ENCODE measurements at regions not wholly inside any gene's neighbourhood (a gene's known extent, or its start where the extent isn't known, plus 50 kb on each side); places are given as distances from the start of the nearest gene placed in this dataset.
A peak's percentile ranks its signal among the peaks of the same experiment; 100 is the strongest.
"Not testable (repeated sequence)": the region's sequence is repeated elsewhere in the genome, so short reads cannot be mapped to it uniquely, and the experiment has no call there.

DNA sequence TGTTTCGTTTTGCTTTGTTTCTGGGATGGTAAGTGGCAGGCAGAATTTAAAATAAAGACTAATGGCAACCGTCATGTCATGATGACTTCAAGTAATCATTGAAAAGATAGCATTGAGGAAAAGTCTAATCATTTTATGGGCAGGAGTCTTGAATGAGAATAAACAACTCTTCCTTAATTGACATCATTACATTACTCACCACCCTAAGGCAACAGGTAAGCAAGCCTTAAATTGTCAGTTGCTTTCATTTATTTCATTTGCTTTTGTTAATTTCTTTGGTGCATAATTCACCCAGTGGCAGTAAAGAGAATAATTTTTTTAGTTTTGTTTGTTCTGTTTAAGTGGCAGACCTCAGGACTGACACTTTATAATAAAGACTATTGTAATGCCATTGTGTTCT is 669.0 kb downstream of the RWDD3 start:
- peak; percentile 18 for DNase-seq (ENCODE audit: low read depth)

DNA sequence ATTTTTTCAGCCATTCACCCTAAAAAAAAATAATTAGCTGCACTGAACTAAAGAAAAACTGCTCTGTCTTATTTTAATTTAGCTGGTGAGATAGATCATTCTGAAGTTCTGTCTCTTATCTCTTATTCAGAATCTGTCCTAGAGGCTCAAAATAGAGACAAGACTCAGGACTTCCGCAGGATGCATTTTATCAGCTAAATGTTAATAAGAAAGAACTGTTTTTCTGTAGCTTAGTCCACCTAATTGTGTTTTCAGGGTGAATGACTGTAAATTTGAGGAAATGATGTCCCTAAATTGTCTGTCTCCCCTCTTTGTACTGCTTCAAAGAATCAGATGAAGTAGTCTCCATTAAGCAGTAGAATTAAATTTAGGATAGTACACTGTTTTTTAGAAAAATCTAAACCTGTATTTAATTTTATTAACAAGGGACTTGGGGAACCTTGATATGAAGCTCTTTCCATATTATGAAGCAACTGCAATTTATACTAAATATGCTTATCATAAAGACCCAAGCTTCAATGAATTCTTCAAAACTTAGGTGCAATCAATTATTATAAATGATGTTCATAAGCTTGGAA is 671.9 kb downstream of the RWDD3 start:
- DNase-seq (ENCODE audit: low read depth) = no peak

DNA sequence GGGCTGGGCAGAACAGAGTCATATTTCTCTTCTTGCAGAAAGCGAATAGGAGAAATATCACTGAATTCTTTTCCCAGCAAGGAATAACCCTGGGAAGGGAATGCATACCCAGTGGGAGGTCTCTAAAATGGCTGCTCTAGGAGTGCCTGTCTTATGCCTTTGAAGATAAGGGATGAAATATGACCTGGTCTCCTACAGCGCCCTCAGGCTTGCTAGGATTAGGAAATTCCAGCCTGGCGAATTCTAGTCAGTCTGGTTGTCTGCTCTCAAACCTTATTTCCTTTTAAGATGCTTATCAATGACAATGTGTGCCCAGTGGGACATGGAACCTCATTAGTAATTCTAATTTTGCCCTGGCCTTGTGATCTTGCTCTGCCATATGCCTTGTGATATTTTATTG is 677.7 kb downstream of the RWDD3 start:
- DNase-seq (ENCODE audit: low read depth) = not testable (repeated sequence)

DNA sequence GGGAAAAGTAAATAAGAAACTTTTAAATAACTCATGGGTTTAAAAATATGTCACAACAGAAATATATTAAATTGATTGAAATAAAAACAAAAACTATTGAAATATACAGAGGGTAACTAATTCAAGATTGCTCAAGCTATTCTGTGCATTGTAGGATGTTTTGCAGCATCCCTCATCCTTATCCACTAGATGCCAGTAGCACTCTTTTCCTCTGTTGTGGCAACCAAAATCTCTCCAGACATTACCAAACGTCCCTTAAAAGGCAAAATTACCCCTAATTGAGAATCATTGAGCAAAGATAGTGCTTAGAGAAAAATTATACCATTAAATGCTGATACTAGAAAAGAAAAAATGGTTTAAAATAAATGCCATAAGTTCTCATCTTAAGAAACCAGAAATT is 682.6 kb downstream of the RWDD3 start:
- peak; percentile 14 for DNase-seq (ENCODE audit: low read depth)

DNA sequence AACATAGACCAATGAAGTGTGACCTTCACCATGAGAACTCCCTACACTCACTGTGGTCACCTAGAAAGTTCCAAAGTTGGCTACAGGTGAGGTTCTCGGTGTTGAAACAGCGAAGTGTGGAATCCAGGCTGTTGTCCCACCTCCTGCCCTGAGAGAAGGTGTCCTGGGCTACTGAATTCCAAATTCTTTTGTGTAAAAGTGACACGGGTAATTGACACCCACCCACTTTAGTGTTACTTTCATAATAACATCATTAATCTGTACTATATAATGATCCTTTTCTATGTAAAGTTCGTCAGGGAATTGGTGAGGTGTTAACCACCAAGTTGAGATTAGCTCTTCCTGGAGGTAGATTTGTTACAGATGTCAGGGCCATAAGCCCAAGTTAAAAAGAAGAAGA is 690.7 kb downstream of the RWDD3 start:
- no peak for DNase-seq (ENCODE audit: low read depth)

DNA sequence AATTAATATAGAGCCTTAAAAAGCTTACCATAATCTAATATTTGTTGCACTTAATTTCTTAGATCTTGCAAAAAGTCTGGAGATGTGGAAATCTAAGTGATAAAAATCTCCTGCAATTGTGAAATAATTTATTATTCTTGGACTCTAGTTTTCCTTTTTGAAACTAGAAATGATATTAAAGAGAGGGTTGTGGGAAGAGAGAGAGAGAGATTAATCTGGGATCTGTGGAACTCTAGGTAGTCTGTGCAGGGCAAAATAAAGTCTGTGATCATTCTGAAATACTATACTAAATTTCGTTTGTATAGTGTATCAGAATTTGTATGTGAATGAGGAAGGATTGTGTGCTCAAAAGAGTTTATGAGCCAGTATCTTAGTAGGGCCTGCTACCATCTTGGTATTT is 692.3 kb downstream of the RWDD3 start:
- DNase-seq (ENCODE audit: low read depth) = no peak

DNA sequence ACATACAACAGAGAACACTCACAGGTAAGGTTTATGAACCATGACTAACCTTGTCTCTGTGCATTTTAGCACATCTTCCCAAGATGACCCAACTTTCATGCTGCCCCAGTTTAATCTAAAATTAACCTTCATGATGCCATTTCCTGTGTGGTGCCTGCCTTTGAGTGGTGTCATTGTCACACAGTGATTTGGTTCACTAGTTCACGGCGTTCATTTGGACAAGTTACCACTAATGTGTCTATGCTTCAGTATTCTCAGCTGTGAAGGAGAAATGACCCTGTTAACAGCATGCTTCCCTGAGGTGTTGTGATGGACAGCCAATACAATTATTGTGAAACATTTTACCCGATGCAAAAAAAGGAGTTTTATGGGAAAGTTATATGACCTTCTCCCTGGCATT is 693.1 kb downstream of the RWDD3 start:
- DNase-seq (ENCODE audit: low read depth) = no peak

DNA sequence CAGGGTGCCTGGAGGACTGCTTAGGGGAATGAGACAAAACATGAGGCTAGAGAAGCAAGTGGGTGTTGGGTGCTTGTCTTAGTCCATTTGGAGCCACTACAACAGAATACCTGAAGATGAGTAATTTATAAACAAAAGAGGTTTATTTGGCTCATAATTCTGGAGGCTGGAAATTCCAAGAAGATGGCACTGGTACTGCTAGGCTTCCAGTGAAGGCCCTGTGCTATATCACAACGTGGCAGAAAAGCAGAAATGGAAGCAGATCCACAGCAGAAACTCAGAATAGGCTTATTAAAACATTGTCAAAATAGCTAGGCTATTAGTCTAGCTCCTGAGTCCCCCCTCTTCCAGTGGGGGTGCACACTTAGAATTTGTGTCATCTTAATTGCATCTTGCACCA is 701.7 kb downstream of the RWDD3 start:
- DNase-seq (ENCODE audit: low read depth) = no peak

DNA sequence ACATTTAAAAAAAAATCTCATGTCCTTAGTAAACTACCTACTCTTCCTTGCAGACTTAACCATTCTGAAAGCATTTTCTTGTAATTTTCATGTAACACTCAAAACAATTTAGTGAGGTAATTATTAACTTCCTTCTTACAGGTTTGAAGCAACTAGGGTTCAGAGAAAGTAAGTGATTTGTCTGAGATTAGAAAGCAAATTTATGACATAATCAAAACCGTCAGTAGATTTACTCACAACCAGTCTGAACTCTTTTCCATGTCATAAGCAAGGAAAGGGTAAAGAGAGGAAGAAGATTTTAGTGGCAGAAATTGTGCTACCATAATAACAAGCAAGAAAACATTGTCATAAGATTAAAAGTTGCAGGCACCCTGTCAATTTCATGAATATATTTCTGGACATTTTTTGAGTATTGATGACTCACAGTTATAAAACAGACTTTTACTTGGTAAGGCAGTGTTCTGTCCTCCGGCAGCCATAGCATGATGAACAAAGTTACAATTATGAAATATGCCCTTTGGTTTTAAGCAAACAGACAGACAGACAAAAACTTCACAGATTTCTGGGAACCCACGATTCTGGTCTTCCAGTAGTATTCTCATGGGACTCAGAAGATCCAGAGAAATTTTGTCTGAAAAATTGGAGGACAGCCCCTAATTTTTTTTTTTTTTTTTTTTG is 707.2 kb downstream of the RWDD3 start:
- DNase-seq (ENCODE audit: low read depth) = no peak

DNA sequence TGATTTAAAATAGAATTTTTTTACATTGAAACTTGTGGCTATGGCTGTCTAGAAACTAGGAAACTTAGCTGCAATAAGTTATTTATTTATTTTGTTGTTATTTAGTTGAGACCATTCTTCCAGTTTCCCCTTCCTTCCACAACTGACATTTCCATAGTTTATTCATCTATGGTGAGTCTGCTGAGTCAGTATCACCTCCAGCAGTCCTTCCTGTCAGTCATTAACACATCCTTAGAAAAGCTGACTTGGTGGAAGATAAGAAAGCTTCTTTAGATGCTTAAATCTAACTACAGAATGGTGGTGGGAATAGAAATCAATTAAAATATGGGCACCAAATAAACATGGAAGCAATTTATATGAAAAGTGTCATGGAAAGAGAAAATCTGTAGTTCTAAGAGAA is 714.0 kb downstream of the RWDD3 start:
- no peak for DNase-seq (ENCODE audit: low read depth)

DNA sequence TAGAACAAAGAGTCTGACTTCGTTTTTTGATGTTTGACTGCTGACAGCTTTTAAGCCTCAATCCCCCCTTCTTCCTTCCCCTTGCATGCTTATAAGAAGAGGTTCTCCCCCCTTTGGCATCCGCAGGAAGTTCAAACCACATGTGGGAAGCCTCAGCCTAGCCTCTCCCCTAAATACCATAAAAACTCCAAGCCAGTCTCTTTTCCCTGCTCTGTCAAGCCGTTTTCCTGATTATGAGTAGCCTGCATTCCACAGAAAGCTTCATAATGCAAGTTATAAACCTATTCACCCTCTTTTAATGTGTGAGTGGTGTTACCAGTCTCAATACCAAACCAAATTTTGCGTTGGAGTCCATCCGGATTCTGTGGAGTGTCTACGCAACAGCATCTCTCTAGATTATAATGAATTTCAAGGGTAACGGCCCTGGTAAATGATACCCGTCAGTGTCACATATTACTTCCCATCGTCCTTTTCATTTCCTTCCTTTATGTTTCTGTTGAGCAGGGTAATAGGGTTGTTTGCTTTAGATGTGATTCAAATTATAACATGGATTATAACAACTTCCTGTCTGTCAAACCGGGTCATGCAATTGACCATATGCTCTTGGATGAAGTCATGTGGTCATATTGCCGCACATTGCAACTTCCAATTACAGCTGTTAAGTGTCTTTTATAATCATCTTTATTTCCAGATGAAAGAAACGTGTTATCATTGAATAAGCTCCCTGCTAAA is 717.5 kb downstream of the RWDD3 start:
- no peak for DNase-seq (ENCODE audit: low read depth)

DNA sequence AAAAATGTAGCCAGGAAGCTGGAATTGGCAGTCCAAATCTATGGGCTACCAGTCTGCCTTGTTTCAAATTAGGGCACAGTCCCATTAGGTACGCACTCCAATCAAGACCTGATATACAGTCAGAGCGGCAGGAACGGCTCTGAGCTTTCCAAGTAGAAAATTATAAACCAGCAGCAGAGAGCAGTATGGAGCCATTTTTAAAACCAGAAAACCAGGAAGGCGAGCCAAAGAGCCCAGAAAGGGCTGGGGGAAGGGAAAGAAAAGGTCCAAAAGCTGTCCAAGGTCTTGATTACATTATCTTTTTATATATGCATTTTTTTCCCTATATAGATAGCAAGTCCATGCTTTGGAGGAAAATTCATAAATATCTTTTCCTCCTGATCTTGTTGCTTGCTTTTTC is 719.0 kb downstream of the RWDD3 start:
- DNase-seq (ENCODE audit: low read depth) = peak; percentile 26

DNA sequence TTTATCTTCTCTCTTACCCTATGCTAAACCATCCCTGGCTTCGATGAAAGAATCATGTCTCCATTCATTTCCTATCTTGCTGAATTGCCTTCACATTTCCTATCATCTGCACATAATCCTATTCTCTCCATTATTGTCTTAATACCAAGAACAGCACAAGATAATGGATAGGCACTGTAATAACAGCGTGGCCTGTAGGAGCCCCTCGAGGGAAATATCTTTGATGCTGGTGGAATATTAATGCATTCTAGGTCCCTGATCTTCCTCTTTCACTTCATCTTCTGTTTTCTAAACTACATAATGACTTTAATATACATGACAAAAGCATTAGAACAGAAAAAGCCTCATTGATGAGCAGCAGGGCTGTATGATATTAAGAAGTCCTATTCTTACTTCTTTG is 720.6 kb downstream of the RWDD3 start:
- no peak for DNase-seq (ENCODE audit: low read depth)

DNA sequence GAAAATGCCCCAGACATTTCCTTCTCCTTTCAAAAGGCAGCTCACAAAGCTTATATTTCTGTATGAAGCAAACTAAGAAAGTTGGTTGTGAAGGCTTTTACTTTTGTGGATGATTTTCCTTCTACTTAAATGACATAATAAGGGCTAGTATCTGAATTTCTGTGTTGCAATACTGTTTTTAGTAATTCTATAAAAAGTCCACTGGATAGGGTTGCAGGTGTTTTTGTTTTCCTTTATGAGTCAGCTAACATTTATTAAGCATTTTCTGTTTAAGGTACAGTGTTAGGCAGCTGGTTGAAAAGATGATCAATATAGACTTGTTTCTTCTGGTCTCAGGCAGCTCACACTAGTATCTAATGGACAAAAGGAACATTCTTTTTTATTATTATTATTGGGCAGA is 722.2 kb downstream of the RWDD3 start:
- no peak for DNase-seq (ENCODE audit: low read depth)

DNA sequence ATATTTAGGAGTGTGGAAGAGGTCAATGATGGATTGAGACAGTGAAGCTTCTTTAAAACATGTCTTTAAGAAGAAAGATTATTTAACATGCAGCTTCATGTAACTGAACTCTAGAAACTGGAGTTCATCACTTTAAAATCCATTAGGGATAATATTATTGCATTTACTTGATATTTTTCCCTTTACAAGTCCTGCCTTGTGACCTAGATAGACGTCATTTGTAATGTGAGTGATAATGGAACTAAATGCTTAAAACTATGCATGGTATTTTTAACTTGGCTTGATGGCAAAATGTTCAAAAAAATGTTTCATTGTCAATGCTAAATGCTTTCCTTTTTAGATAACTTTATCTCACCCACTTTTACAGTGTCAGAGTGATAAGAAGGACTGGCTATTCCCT is 723.7 kb downstream of the RWDD3 start:
- DNase-seq (ENCODE audit: low read depth) = no peak

DNA sequence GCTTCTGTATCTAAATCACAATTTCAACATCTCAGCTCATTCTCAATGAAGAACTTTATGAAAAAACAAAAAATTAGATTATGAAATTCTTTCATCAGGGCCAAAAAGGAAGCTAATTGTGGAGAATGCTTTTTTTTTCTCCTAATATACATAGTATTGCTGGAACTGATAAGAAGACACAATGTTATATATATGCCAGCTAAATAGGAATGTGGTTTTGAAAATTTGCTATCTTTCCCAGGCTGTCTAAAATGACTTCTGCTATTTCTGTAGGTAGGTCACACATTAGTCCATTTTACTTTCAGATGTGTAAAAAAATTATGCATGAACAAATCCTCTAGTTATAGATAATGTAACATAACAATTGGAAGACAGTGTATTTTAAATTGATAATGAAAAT is 732.9 kb downstream of the RWDD3 start:
- DNase-seq (ENCODE audit: low read depth) = no peak

DNA sequence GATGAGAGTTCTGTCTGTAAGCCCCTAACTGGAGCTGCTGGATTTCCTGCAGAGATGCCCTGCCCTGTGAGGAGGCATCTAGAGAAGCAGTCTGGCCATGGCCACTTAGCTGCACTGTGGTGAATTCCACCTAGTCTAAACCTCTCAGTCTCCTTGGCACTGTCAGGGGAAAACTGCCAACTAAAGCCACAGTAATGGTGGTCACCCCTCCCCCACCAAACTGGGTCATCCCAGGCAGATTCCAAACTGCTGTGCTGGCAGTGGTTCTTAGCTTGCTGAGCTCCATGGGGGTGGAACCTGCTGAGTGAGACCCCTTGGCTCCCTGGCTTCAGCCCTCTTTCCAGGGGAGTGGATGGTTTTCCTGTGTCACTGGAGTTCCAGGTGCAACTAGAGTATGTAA is 740.6 kb downstream of the RWDD3 start:
- peak; percentile 66 for DNase-seq (ENCODE audit: low read depth)

DNA sequence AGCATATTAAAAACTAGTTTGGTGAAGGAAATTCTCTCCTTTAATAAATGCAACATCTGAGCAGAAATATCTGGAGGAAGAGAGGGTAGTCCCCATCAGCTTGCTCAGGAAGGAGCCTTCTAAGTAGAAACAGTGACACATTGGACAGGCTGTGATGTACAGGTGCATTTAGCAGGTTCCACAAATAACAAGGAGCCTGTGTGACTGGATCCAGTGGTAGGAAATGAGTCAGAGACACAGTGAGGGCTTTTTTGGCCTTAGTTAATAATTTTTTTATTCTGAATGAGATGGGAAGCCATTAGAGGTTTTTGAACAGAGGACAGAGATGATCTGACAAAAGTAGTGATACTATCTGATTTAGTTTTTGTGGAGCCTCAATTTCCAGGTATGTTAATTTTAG is 738.9 kb upstream of the PTBP2 start:
- no peak for DNase-seq (ENCODE audit: low read depth)

DNA sequence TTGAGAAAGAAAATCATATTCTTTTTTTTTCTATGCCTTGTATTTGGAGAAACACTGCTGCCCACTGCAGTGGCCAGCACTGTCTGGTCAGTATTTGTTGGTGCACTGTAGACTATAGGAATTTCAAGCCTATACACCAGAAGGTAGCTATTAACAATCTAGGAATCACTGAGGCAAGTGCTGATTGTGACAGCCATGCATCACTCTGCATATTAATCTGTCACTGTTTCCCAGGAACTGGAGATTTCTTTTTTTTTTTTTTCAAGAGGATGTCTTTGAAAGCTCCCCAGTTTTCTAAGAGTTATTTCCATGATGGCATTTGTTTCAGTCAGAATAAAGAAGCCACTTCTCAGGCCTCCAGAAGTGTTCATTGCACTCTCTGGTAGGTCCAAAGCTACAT is 737.8 kb upstream of the PTBP2 start:
- DNase-seq (ENCODE audit: low read depth) = no peak

DNA sequence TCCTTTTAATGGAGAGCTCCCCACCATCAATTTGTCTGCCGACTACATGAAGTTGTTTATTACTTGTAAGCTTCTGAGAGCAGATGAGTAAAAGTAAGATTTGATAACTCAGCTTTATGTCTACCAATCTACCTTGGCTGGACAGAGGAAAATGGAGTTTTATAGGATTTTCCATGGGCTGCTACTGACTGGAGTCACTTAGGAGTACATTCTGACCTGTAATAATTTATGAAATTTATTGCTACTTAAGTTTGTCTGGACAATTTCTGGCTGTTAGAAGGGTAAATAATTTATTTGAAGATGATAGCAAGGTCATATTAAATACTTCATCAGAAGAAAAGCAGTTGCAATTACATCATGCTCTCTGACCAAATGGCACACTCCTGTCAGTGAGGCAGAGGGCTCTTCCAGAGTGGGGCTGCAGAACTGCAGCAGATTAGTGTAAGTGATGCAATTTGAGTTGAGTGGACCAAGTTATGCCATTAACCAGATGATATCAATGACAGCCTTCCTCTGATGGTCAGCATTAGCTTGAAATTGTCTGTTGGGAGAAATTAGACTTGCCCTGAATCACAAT is 736.7 kb upstream of the PTBP2 start:
- DNase-seq (ENCODE audit: low read depth) = no peak

DNA sequence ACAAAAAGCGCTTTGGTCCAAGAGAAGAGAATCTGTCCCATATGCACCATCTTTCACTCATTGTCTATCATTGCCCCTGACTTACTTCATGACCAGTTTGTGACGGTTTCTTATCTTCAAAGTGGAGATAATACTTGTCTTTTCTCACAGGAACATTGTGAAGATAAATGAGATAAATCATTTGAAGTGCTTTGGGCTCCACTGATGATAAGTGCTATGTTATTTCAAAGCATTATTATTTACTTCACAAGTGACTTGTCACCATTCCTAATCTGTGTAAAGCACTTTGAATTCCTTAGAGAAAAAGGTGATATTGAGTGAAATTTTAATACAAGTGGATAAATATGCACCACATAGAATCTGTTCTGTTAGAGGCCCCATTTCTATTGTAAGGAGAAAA is 731.6 kb upstream of the PTBP2 start:
- no peak for DNase-seq (ENCODE audit: low read depth)

DNA sequence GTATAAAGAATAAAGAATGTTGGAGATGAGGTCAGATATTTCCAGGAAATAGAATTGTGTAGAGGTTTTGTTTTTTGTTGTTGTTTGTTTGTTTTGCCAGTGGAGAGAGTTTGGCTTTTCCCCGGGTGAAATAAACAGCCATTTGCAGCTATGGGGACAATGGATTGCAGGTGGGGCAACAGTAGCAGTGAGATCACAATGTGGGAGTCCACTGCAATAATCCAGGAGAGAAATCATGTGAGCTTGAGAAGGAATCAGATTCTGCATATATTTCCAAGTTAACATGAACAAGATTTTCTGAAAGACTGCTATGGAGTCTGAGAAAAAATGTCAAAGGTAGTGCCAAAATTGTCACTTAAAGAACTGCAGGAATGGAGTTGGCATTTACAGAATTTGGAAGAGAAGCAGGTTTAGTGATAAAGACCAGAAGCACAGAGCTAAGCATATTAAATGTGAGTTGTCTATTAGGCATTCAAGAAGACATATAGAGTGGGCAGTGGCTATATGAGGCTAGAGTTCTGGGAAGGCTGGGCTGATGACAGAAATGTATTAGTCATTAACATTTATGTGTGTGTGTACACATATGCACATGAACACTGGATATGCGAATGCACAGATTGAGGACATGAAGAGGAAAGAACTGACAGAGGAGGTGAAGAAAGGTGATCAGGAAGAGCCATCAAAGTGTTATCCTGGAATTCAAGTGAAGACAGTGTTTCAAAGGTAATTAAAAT is 729.6 kb upstream of the PTBP2 start:
- no peak for DNase-seq (ENCODE audit: low read depth)
